ENCODE measurements at regions not wholly inside any gene's neighbourhood (a gene's known extent, or its start where the extent isn't known, plus 50 kb on each side); places are given as distances from the start of the nearest gene placed in this dataset.

DNA sequence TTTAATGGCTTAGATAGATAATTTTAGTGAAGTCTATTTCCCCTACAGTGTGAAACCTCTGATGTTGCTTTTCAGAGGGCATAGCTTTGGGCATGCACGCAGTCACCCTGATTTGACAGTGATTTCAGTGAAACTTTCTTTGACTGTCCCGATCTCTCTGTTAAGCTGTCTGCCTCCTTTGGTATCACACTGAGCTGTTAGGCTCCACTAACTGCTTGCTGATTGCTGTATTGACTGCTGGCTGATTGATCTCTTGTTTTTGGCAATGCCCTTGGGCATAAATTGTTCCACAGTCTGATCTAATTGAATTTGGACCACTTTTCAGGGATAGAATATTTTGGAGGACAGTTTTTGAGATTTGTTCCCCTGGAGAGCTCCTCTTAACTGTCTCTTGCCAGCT, 68.5 kb upstream of the CCDC54 start:
- no peak for DNase-seq

- no peak for DNase-seq
Measured at GRCh38 chr3:107309312-107309711, 67.9 kb upstream of the CCDC54 start.

GRCh38 chr3:107313711-107314110, 63.5 kb upstream of the CCDC54 start:
- no peak for DNase-seq

GRCh38 chr3:107315141-107315540, 62.1 kb upstream of the CCDC54 start:
- no peak for DNase-seq

GRCh38 chr3:107323723-107324122, 53.5 kb upstream of the CCDC54 start:
- no peak for DNase-seq

- DNase-seq, result no peak
Measured at GRCh38 chr3:107325446-107325845, 51.8 kb upstream of the CCDC54 start.

All from NCI-H748 treated with DMSO at 0.1 percent for 48 hours (cell line).